ENCODE measurements at regions not wholly inside any gene's neighbourhood (a gene's known extent, or its start where the extent isn't known, plus 50 kb on each side); places are given as distances from the start of the nearest gene placed in this dataset.

GRCh38 chr17:77326076-77326591, 185.4 kb downstream of the SEC14L1 start:
- H3K27me3 ChIP-seq (ENCODE audit: insufficient read depth, low read length) = peaks cover 7% of the 10 kb centered on the region
- no peak overlapping the region for H2AFZ ChIP-seq (ENCODE audit: low read depth, low read length)
- H3K4me3 ChIP-seq (ENCODE audit: low read length) = no peak overlapping the region
- H3K4me1 ChIP-seq (ENCODE audit: insufficient read depth, low read length) = peaks cover 8% of the 10 kb centered on the region
- no peaks in the 10 kb centered on the region for H3K36me3 ChIP-seq (ENCODE audit: insufficient read depth, low read length)
- no peaks in the 10 kb centered on the region for H3K9me3 ChIP-seq (ENCODE audit: low read length)

GRCh38 chr17:77326636-77327035, 185.9 kb downstream of the SEC14L1 start:
- Histone ChIP-seq H3K4me1 (ENCODE audit: insufficient read depth, low read length) (peaks cover 8% of the 10 kb centered on the region), H3K36me3 (ENCODE audit: insufficient read depth, low read length) (no peaks in the 10 kb centered on the region), H2AFZ (ENCODE audit: low read depth, low read length) (no peak overlapping the region), H3K27me3 (ENCODE audit: insufficient read depth, low read length) (peaks cover 7% of the 10 kb centered on the region), H3K9me3 (ENCODE audit: low read length) (no peaks in the 10 kb centered on the region), H3K4me3 (ENCODE audit: low read length) (no peak overlapping the region)

- no peaks in the 10 kb centered on the region for H3K36me3 ChIP-seq (ENCODE audit: insufficient read depth, low read length)
- no peak overlapping the region for H3K4me3 ChIP-seq (ENCODE audit: low read length)
- H2AFZ ChIP-seq (ENCODE audit: low read depth, low read length) = no peak overlapping the region
- H3K4me1 ChIP-seq (ENCODE audit: insufficient read depth, low read length) = peaks cover 8% of the 10 kb centered on the region
- H3K9me3 ChIP-seq (ENCODE audit: low read length) = no peaks in the 10 kb centered on the region
- H3K27me3 ChIP-seq (ENCODE audit: insufficient read depth, low read length) = peaks cover 7% of the 10 kb centered on the region
These were observed 186.4 kb downstream of the SEC14L1 start for GRCh38 chr17:77327181-77327565.

GRCh38 chr17:77327566-77328464, 187.0 kb downstream of the SEC14L1 start:
- Histone ChIP-seq H3K4me3 (ENCODE audit: low read length) (no peak overlapping the region), H2AFZ (ENCODE audit: low read depth, low read length) (no peak overlapping the region), H3K9me3 (ENCODE audit: low read length) (no peaks in the 10 kb centered on the region), H3K4me1 (ENCODE audit: insufficient read depth, low read length) (peaks cover 6% of the 10 kb centered on the region), H3K27me3 (ENCODE audit: insufficient read depth, low read length) (peaks cover 7% of the 10 kb centered on the region), H3K36me3 (ENCODE audit: insufficient read depth, low read length) (no peaks in the 10 kb centered on the region)

GRCh38 chr17:77328823-77329740, 188.3 kb downstream of the SEC14L1 start:
- peaks cover 7% of the 10 kb centered on the region for H3K27me3 ChIP-seq (ENCODE audit: insufficient read depth, low read length)
- no peak overlapping the region for H2AFZ ChIP-seq (ENCODE audit: low read depth, low read length)

GRCh38 chr17:77329741-77330531, 189.2 kb downstream of the SEC14L1 start:
- no peaks in the 10 kb centered on the region for H3K4me1 ChIP-seq (ENCODE audit: insufficient read depth, low read length)
- H3K27me3 ChIP-seq (ENCODE audit: insufficient read depth, low read length) = peaks cover 7% of the 10 kb centered on the region
- H3K9me3 ChIP-seq (ENCODE audit: low read length) = no peaks in the 10 kb centered on the region
- no peak overlapping the region for H3K4me3 ChIP-seq (ENCODE audit: low read length)
- H2AFZ ChIP-seq (ENCODE audit: low read depth, low read length) = no peak overlapping the region
- H3K36me3 ChIP-seq (ENCODE audit: insufficient read depth, low read length) = no peaks in the 10 kb centered on the region

More at GRCh38 chr17:77328823-77329740, 188.3 kb downstream of the SEC14L1 start:
- Histone ChIP-seq H3K9me3 (ENCODE audit: low read length) (no peaks in the 10 kb centered on the region), H3K36me3 (ENCODE audit: insufficient read depth, low read length) (no peaks in the 10 kb centered on the region), H3K4me1 (ENCODE audit: insufficient read depth, low read length) (no peaks in the 10 kb centered on the region), H3K4me3 (ENCODE audit: low read length) (no peak overlapping the region)

GRCh38 chr17:77330602-77331081, 189.9 kb downstream of the SEC14L1 start:
- no peaks in the 10 kb centered on the region for H3K9me3 ChIP-seq (ENCODE audit: low read length)
- H3K27me3 ChIP-seq (ENCODE audit: insufficient read depth, low read length) = peaks cover 7% of the 10 kb centered on the region

GRCh38 chr17:77331301-77331864, 190.6 kb downstream of the SEC14L1 start:
- H3K4me1 ChIP-seq (ENCODE audit: insufficient read depth, low read length) = no peaks in the 10 kb centered on the region
- H3K4me3 ChIP-seq (ENCODE audit: low read length) = no peak overlapping the region
- no peaks in the 10 kb centered on the region for H3K36me3 ChIP-seq (ENCODE audit: insufficient read depth, low read length)
- H3K9me3 ChIP-seq (ENCODE audit: low read length) = no peaks in the 10 kb centered on the region
- no peak overlapping the region for H2AFZ ChIP-seq (ENCODE audit: low read depth, low read length)
- peaks cover 7% of the 10 kb centered on the region for H3K27me3 ChIP-seq (ENCODE audit: insufficient read depth, low read length)

More at GRCh38 chr17:77330602-77331081, 189.9 kb downstream of the SEC14L1 start:
- no peak overlapping the region for H3K4me3 ChIP-seq (ENCODE audit: low read length)
- H3K4me1 ChIP-seq (ENCODE audit: insufficient read depth, low read length) = no peaks in the 10 kb centered on the region
- no peak overlapping the region for H2AFZ ChIP-seq (ENCODE audit: low read depth, low read length)
- H3K36me3 ChIP-seq (ENCODE audit: insufficient read depth, low read length) = no peaks in the 10 kb centered on the region

GRCh38 chr17:77332034-77332971, 191.5 kb downstream of the SEC14L1 start:
- H3K27me3 ChIP-seq (ENCODE audit: insufficient read depth, low read length) = peaks cover 7% of the 10 kb centered on the region
- H3K9me3 ChIP-seq (ENCODE audit: low read length) = no peaks in the 10 kb centered on the region

GRCh38 chr17:77332981-77333685, 192.4 kb downstream of the SEC14L1 start:
- no peaks in the 10 kb centered on the region for H3K36me3 ChIP-seq (ENCODE audit: insufficient read depth, low read length)
- peaks cover 7% of the 10 kb centered on the region for H3K27me3 ChIP-seq (ENCODE audit: insufficient read depth, low read length)
- no peaks in the 10 kb centered on the region for H3K4me1 ChIP-seq (ENCODE audit: insufficient read depth, low read length)
- no peak overlapping the region for H3K4me3 ChIP-seq (ENCODE audit: low read length)
- H2AFZ ChIP-seq (ENCODE audit: low read depth, low read length) = no peak overlapping the region
- H3K9me3 ChIP-seq (ENCODE audit: low read length) = no peaks in the 10 kb centered on the region

More at GRCh38 chr17:77332034-77332971, 191.5 kb downstream of the SEC14L1 start:
- H3K36me3 ChIP-seq (ENCODE audit: insufficient read depth, low read length) = no peaks in the 10 kb centered on the region
- no peaks in the 10 kb centered on the region for H3K4me1 ChIP-seq (ENCODE audit: insufficient read depth, low read length)
- H2AFZ ChIP-seq (ENCODE audit: low read depth, low read length) = no peak overlapping the region
- no peak overlapping the region for H3K4me3 ChIP-seq (ENCODE audit: low read length)

GRCh38 chr17:77337150-77337549, 196.4 kb downstream of the SEC14L1 start:
- H3K4me3 ChIP-seq (ENCODE audit: low read length) = no peak overlapping the region
- no peaks in the 10 kb centered on the region for H3K27me3 ChIP-seq (ENCODE audit: insufficient read depth, low read length)
- no peaks in the 10 kb centered on the region for H3K9me3 ChIP-seq (ENCODE audit: low read length)
- H2AFZ ChIP-seq (ENCODE audit: low read depth, low read length) = no peak overlapping the region
- H3K36me3 ChIP-seq (ENCODE audit: insufficient read depth, low read length) = no peaks in the 10 kb centered on the region
- no peaks in the 10 kb centered on the region for H3K4me1 ChIP-seq (ENCODE audit: insufficient read depth, low read length)

Data from neuron (in vitro differentiated cells).